ENCODE measurements at regions not wholly inside any gene's neighbourhood (a gene's known extent, or its start where the extent isn't known, plus 50 kb on each side); places are given as distances from the start of the nearest gene placed in this dataset.

GRCh38 chr3:176310641-176311040 is 886.6 kb downstream of the TBL1XR1 start:
- no peak overlapping the region for H3K27ac ChIP-seq (ENCODE audit: low read depth, low read length)
- H3K27me3 ChIP-seq (ENCODE audit: insufficient read depth, low read length): no peaks in the 10 kb centered on the region
- H3K36me3 ChIP-seq (ENCODE audit: insufficient read depth, low read length): no peaks in the 10 kb centered on the region
- H3K27me3 Mint-ChIP-seq (ENCODE audit: low read depth, unreplicated experiment): no peaks in the 10 kb centered on the region
- H3K4me1 Mint-ChIP-seq (ENCODE audit: low read depth, unreplicated experiment): no peaks in the 10 kb centered on the region
- no peak overlapping the region for H3K4me3 Mint-ChIP-seq (ENCODE audit: unreplicated experiment)
- H3K9me3 Mint-ChIP-seq (ENCODE audit: unreplicated experiment): no peaks in the 10 kb centered on the region
- H3K4me3 ChIP-seq (ENCODE audit: insufficient read depth, low read depth, low read length): no peak overlapping the region
- H3K9ac ChIP-seq (ENCODE audit: low read length): no peak overlapping the region
- no peak overlapping the region for H2AFZ ChIP-seq (ENCODE audit: low read depth, low read length)
- FAIRE-seq: no peak
- H3K36me3 Mint-ChIP-seq (ENCODE audit: low read depth, unreplicated experiment): no peaks in the 10 kb centered on the region
- H3K4me1 ChIP-seq (ENCODE audit: insufficient read depth, low read length): no peaks in the 10 kb centered on the region
- no peaks in the 10 kb centered on the region for H4K20me1 ChIP-seq (ENCODE audit: insufficient read depth, low read length)
- TF ChIP-seq EZH2 (IDR thresholded peaks at IDR 0.05; ENCODE audit: insufficient read depth, low read length): no peak
- TF ChIP-seq CTCF (IDR thresholded peaks at IDR 0.05; ENCODE audit: insufficient read depth, low read depth, low read length): no peak
- H3K79me2 ChIP-seq (ENCODE audit: insufficient read depth, low read length): no peaks in the 10 kb centered on the region
- DNase-seq (ENCODE audit: low read depth): no peak
- no peak overlapping the region for H3K27ac Mint-ChIP-seq (ENCODE audit: unreplicated experiment)
- no peaks in the 10 kb centered on the region for H3K9me3 ChIP-seq (ENCODE audit: insufficient read depth, low read depth, low read length)
- no peak overlapping the region for H3K4me2 ChIP-seq (ENCODE audit: low read length)

- Mint-ChIP-seq H3K4me3 (ENCODE audit: unreplicated experiment) (no peak overlapping the region), H3K4me1 (ENCODE audit: low read depth, unreplicated experiment) (no peaks in the 10 kb centered on the region), H3K9me3 (ENCODE audit: unreplicated experiment) (no peaks in the 10 kb centered on the region), H3K36me3 (ENCODE audit: low read depth, unreplicated experiment) (no peaks in the 10 kb centered on the region), H3K27ac (ENCODE audit: unreplicated experiment) (no peak overlapping the region), H3K27me3 (ENCODE audit: low read depth, unreplicated experiment) (no peaks in the 10 kb centered on the region)
- Histone ChIP-seq H3K4me2 (ENCODE audit: low read length) (no peak overlapping the region), H3K36me3 (ENCODE audit: insufficient read depth, low read length) (no peaks in the 10 kb centered on the region), H3K4me1 (ENCODE audit: insufficient read depth, low read length) (no peaks in the 10 kb centered on the region), H3K9me3 (ENCODE audit: insufficient read depth, low read depth, low read length) (no peaks in the 10 kb centered on the region), H3K27ac (ENCODE audit: low read depth, low read length) (no peak overlapping the region), H4K20me1 (ENCODE audit: insufficient read depth, low read length) (no peaks in the 10 kb centered on the region), H3K27me3 (ENCODE audit: insufficient read depth, low read length) (no peaks in the 10 kb centered on the region), H3K4me3 (ENCODE audit: insufficient read depth, low read depth, low read length) (no peak overlapping the region), H3K9ac (ENCODE audit: low read length) (no peak overlapping the region), H3K79me2 (ENCODE audit: insufficient read depth, low read length) (no peaks in the 10 kb centered on the region), H2AFZ (ENCODE audit: low read depth, low read length) (no peak overlapping the region)
- no peak for FAIRE-seq
- no peak for TF ChIP-seq EZH2 (IDR thresholded peaks at IDR 0.05; ENCODE audit: insufficient read depth, low read length)
- TF ChIP-seq CTCF (IDR thresholded peaks at IDR 0.05; ENCODE audit: insufficient read depth, low read depth, low read length): no peak
- DNase-seq (ENCODE audit: low read depth): no peak
Observed at GRCh38 chr3:176302271-176302670, 895.0 kb downstream of the TBL1XR1 start.

- no peaks in the 10 kb centered on the region for H3K4me1 ChIP-seq (ENCODE audit: insufficient read depth, low read length)
- no peak overlapping the region for H3K4me3 Mint-ChIP-seq (ENCODE audit: unreplicated experiment)
Observed at GRCh38 chr3:176296066-176296597, 901.1 kb downstream of the TBL1XR1 start.

More at GRCh38 chr3:176296066-176296597, 901.1 kb downstream of the TBL1XR1 start:
- TF ChIP-seq CTCF (IDR thresholded peaks at IDR 0.05; ENCODE audit: insufficient read depth, low read depth, low read length): no peak
- no peak for TF ChIP-seq EZH2 (IDR thresholded peaks at IDR 0.05; ENCODE audit: insufficient read depth, low read length)
- Mint-ChIP-seq H3K4me1 (ENCODE audit: low read depth, unreplicated experiment) (no peaks in the 10 kb centered on the region), H3K36me3 (ENCODE audit: low read depth, unreplicated experiment) (no peaks in the 10 kb centered on the region), H3K27me3 (ENCODE audit: low read depth, unreplicated experiment) (no peaks in the 10 kb centered on the region), H3K27ac (ENCODE audit: unreplicated experiment) (no peak overlapping the region), H3K9me3 (ENCODE audit: unreplicated experiment) (no peaks in the 10 kb centered on the region)
- H3K4me3 ChIP-seq (ENCODE audit: insufficient read depth, low read depth, low read length): no peak overlapping the region
- FAIRE-seq (no peak), DNase-seq (ENCODE audit: low read depth) (peak; percentile 1)
- no peak overlapping the region for H3K9ac ChIP-seq (ENCODE audit: low read length)
- no peaks in the 10 kb centered on the region for H4K20me1 ChIP-seq (ENCODE audit: insufficient read depth, low read length)
- H3K27ac ChIP-seq (ENCODE audit: low read depth, low read length): no peak overlapping the region
- H3K9me3 ChIP-seq (ENCODE audit: insufficient read depth, low read depth, low read length): no peaks in the 10 kb centered on the region
- no peaks in the 10 kb centered on the region for H3K36me3 ChIP-seq (ENCODE audit: insufficient read depth, low read length)
- H3K79me2 ChIP-seq (ENCODE audit: insufficient read depth, low read length): no peaks in the 10 kb centered on the region
- H3K27me3 ChIP-seq (ENCODE audit: insufficient read depth, low read length): no peaks in the 10 kb centered on the region
- H2AFZ ChIP-seq (ENCODE audit: low read depth, low read length): no peak overlapping the region
- H3K4me2 ChIP-seq (ENCODE audit: low read length): no peak overlapping the region

All from astrocyte (in vitro differentiated cells and primary cell).